HG03442 (cell line): ENCODE measurements at regions not wholly inside any gene's neighbourhood (a gene's known extent, or its start where the extent isn't known, plus 50 kb on each side); places are given as distances from the start of the nearest gene placed in this dataset.
"Not testable (repeated sequence)": the region's sequence is repeated elsewhere in the genome, so short reads cannot be mapped to it uniquely, and the experiment has no call there.

Source experiments
- ATAC-seq: cut with Tn5 transposase; IDR thresholded peaks from one replicate; pipeline ENCODE4 v1.9.1; 2021; ENCODE audit warnings: mild to moderate bottlenecking, moderate library complexity; ENCODE audit not compliant: unreplicated experiment

DNA sequence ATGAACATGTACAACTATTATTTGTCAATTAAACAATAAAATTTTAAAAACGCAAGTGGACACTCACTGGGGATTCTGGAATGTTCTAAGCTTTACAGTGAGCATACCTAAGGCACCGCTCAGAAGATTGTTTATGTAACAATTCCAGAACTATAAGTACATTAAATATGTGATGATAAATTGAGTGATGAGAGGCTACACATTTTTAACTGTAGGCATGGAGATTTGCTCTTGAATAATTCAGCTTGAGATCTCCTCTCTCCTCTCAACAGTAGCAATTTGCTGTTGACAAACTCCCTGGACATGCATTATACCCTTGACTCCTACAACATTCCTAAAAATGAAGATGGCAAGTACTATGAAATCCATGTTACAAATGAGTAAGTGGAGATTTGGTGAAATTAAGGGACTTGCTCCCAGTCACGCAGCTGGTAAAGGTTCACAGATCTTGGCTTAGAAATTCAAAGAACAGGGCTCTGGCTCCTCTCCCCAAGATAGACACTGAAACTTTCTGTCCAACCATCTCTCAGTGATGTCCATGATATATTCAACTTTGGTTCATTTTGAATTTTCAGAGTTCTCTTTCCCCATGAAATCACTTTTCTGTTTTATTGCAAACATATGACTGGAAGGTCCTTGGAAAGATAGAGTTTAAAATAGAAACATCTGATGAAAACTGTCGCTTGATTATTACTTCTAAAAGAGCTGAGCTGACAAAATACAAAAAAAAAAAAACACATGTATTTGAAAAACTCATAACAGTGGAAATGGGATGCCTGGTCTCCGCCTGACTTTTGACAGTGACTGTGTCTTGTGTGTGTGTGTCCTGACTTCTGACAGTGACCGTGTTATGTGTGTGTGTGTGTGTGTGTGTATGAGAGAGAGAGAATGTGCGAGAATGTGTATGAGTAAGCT, 488.3 kb downstream of the TNS3 start:
- no peak for ATAC-seq

DNA sequence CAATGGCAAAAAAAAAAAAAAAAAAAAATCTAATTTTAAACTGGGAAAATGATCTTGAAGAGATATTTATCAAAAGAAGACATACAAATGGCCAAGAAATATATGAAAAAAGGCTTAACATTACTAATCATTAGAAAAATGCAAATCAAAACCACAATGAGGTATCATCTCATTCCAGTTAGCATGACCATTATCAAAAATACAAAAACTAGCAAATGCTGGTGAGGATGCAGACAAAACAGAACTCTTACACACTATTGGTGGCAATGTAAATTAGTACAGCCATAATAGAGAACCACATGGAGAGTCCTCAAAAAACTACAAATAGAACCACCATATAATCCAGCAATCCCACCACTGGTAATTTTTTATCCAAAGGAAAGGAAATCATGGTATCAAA, 489.6 kb downstream of the TNS3 start:
- ATAC-seq, result no peak

DNA sequence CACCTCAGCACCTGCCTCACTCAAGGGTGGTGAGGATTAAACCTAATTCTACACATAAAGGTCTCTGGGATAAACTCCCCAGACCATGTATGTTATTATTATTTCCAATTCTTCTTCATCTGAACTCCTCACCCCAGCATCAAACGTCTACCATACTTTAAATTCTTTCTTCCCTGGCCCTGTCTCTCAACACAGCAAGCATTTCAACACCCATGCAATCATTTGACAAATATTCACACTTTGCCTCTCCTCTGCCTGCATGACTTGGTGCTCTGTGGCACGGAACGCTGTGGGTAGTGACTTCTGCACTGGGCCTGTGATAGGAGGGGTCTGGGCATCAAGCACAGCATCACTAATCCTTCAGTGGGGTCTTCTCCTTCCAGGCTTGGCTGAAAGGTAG, 490.8 kb downstream of the TNS3 start:
- no peak for ATAC-seq

DNA sequence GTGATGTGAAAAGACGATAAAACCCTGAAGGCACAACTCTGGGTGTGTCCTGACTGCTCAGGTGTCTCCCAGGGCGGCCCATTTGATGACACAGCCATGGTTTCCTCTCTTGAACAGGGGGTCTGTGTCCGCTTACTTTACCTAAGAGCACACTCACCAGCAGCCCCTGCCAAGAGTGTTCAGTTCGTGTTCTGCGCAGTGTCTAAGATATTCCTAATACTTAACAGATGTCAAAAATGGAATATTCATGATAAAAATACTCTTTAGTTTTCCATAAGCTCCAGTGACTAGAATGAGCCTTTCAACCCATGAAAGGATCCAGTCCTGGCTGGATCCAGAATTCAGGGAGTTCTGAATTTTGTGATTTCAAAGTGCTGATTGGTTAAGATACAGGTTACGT, 492.4 kb downstream of the TNS3 start:
- ATAC-seq, result no peak

DNA sequence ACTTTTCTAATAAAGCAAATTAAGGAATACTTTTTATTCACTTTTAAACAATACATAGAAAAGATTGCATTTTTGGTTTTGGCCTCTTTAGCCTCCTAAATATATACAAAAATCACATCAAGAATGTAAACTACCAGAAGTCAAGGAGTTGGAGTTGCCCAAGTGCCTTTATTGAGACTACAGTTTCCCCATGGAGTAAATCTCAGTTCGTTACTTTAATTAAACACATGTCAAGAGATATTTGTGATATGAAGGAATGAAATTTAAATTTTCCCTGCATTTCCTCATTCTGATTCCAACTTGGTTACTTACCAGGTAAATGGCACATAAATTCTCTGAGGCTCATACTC, 492.9 kb downstream of the TNS3 start:
- ATAC-seq, result no peak

DNA sequence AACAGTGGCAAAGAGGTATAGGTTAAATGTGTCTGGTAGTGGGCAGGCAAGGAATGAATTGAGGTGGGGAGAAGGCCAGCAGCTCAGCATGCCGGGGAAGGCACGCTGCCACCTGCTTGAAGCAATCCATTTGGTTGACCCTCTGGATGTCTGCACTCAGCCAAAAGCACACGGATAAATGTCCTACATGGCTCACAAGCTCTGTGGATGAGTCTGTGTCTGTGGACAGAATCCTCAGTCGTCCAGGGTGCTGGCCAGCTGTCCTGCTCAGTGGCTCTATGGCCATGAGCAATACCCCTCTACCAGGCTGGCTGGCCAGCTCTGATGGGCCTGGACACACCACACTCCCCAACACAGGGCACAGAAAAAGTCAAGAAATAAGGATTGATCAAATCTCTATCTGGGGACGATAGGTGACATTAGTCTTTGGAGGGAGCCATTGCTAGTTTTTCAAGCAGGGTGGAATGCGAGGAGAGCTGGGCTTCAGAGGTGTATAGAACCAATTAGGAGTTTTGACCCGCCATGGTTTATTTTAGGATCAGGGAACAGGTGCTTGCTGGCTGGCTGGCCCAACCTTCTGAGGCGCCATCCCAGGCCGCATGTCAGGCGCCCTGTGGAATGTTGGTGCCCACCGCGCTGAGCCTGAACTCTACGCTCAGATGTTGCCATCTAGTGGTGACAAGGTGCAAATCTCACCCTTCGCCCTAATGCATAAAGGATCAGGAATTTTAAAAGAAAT, 493.4 kb downstream of the TNS3 start:
- ATAC-seq, result peak; percentile 77

DNA sequence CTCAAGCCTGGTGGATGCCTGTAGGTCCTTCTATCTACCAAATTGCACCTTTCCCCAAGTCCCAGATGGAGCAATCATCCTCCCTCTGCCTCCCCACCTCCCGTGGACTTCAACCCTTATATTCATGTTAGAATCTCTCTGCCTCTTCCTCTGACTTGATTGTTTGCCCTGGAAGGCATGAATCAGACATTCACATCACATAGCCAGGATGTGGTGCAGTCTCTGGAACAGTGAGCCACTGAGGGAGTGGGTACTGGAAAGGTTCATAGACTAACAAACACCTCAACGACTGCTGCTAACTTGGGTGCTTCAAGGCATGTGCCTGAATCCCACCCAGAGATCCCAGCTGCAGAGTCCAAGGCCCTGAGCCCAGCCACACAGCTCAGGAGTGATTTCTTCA, 494.0 kb downstream of the TNS3 start:
- ATAC-seq, result no peak

DNA sequence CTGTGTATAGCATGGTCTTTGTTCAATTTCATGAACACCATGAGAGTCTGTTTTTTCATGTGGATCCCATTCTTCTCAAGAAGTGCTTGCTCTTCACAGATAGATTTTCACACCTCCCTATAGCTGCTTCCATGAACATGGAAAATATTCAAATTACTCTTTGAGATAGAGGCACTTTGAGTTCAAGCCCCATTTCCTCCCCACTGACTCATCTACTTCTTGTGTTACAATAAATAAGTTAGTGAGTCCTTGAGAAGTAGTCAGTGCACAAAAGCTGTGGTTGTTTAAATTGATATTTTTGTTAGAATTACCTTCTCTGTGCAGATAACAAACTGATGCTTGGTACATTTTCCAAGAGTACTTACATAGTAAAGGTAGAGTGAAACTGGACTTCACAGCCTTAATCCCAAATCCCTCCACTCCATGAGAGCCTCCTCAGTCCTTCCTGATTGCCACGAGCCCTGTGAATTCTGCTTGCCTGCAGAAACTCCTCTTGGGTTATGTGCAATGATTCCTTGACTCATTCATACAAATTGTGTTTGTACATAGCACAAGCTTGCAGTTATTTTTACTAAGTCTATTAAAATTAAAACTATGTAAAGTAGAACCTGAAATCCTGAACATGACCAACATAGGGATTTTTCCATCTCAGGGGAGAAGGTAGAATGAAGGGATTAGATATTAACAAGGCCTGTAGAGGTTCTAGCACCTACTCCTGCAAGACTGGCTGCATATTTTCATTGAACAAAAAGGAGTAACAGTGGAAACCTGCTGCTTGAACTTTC, 496.2 kb downstream of the TNS3 start:
- ATAC-seq, result no peak

DNA sequence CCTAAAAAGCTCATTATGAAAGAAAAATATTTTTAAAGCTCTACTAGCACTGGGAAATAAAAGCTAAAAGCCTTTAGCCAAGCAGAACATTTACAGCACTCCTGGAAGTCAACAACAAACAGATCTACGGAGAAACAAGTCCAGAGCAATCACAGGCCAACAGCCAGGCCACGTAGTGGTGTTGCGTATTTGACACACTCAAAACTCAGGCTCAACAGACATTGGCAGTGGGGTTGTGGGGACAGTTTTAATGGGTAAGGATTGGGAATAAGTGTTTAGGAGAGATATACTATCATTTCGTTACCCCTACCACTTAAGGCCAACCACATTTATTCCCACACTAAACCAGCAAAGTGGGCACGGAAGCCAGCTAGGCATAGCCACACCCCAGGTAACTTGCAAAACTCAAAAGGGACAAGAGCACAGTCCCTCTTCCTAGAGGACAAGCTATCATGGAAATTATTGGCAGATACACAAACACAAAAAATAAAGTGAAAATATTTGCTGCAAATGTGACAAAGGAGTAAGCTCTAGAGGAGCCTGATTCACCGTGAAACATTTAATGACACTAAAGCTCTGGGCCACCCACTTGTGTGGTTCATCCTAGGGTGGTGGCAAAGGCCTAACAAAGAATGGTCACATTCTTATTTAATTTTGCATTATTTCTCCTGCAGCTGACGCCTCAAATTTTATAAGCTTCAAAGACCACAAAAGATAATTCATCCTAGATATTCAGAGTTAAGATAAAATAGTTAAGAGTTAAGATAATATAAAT, 498.2 kb downstream of the TNS3 start:
- no peak for ATAC-seq

DNA sequence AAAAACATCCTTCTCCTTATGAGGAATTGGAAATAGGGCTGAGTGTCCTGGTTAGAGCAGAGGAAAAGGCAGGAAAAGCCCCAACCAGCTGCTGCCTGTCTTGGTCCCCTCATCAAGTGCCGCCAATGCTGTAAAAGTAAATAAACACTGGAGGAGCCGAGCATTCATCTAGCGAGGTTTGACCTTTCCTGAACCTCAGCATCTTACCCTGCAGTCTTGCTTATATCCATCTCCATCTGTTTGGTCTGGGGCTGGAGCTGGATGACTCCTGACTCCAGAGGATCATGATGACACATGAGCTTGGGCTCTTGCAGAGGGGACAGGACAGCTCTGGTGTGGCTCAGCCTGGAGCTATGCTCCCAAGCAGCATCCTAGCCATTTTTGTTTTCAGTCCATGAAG, 501.1 kb downstream of the TNS3 start:
- no peak for ATAC-seq

DNA sequence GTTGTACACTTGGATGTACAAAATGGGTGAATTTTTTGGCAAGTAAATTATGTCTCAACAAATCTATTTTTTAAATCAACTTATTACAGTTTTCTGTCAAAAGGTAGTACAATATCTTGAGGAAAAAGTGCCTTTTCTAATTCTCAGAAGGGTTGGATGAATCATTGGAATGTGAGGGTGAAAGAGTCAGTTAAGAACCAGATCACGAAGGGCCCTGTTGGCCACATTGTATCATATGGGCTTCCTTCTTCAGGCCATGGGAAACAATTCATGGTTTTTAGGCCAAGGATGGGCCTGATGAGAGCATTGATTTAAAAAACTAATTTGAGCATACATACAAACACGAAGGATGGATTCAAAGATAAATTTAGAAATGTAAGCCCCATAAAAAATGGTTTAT, 503.7 kb downstream of the TNS3 start:
- no peak for ATAC-seq

DNA sequence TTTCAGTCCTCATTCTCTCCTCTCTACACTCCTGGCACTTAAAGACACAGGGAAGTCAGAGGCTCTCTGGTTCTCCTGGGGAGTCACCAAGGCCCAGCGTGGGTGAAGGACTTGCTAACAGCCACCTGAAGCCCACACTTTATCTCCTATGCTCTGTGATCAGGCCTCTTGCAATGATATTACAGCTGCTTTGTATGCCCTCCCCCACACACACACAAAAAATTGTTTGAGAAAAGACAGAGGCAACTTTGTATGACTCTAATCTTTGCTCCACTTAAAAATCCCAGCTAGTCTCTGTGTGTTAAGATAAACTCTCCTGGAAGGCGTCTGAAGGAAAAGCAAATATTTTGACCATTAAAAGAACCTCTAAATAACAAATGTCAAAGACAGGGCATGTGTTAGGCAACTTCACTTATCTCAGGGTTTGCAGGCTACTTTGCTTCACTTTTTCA, 507.2 kb downstream of the TNS3 start:
- no peak for ATAC-seq

DNA sequence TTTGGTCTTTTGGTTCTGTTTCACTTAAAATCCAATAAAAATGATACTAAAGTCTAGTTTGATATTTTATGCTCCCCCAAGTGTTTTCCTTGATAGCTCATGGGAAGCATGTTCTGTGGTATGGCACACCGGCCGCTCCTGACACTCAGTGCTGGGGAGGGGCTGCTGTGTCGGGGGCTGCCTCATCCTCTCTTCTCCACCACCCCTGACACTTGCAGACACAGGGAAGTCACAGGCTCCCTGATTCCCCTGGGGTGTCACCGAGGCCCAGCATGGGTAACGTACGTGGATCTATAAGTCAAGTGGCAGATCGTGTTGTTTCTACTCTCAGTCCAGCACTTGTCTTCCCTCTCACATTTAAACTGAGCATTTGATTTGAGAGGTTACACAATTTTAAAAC, 508.6 kb downstream of the TNS3 start:
- no peak for ATAC-seq

DNA sequence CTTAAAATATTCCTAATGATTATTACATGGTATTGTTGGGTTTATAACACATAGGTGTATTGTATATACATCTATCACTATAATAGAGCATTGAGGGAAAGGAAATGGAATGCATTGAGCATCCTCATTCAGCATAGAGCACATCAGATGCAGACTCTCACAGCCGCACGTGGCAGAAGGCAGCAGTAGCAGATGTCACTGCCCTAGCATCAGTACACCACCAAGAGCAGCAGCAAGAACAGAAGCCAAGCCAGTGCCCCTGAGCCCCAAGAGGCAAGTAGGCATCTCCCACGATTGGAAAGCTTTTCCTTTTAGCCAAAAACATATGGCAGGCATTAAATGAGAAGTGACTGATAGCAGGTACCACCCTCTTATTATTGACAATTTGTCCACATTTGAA, 510.0 kb downstream of the TNS3 start:
- ATAC-seq, result no peak

DNA sequence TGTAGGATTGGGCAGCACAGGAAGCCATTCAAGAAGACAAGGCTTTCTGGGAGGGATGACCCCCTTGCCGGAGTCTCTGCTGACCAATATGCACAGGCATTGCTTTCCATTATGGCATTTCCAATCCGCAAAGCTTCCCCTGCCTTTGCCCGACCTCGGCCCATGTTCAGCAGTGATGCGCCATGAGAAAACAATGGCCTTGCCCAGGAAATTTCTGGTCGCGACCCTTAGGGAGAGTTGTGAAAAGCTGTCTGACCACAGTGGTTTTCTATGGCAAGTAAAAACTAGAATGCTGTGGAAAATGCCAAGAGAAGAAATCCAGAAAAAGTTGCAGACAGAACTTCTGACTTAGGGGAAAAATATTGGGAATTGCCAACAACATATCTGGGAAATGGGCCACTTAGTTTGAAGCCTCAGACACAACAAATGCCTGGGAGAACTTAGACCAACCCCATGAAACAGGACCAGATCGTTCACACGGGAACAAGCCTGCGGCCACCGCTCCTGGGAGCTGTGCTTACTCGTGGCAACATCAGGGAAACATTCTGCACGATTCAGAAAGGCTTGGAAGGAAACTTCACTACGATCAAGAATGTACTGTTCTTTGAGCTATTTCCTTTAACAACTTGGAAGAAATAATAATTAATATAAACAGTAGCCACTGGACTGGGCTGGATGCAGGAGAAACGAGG, 512.4 kb downstream of the TNS3 start:
- ATAC-seq, result no peak

DNA sequence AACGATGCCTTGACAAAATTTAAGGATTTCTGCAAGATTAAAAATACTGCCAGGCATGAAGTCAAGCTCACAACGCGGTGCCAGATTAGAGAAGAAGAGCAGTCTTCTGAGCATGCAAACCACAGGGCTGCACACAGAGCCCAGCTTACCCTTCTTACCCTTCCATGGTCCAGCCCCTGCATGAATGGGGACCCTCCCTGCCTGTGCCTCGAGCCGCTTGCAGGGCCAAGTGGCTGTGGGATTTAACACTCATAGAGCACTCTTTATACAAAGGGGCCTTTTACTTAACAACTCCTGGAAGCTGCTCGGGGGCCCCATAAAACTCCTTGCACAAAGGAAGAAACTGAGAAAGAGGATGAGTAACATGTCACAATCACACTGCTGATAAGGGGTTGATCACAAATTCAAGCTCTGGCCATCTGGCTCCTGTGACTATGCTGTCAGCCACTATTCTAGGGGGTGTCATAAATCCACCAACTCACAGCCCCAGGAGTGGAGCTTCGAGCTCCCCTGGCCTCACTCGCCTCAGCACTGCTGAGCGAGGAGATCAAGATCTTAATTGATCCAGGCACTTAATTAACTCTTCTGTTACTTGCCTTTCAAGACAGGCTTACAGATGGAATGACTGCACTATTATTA, 514.8 kb downstream of the TNS3 start:
- no peak for ATAC-seq

DNA sequence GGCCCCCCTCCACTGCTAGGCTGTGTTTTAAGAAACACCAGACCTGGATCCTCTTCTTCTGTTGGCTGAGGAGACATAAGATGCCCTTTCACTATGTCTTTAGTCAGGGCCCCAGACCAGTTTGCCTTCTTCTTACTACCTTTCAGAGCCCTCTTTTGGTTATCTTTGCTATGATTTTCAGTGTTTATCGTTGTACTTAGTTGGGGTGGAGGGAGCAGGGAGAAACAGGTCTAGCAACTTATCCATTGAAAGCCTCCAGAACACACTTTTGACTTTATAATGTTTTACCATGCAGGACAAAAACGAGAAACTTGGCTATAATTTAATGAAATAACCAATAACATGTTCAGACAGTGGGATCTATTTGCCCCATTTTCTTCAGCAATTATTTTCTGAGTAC, 525.2 kb downstream of the TNS3 start:
- no peak for ATAC-seq

DNA sequence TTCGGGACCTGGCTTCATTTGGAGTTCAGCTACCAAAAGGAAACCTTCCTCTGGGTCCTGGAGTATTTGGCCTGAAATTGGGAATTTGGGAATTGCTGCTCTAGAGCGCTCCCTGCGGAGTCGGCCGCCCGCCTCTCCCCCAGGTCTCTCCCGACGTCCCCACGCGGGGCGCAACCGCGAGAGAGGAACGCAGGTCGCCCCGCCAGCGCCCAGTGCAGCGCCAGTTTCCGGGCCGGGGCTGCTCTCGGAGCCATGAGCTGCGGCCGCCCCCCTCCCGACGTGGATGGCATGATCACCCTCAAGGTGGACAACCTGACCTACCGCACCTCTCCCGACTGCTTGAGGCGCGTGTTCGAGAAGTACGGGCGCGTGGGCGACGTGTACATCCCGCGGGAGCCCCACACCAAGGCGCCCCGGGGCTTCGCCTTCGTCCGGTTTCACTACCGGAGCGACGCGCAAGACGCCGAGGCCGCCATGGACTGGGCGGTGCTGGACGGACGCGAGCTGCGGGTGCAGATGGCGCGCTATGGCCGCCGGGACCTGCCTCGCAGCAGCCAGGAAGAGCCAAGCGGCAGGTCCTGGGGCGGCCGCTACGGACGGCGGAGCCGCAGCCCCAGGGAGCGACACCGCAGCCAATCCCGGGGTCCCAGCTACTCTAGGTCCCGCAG, 529.2 kb downstream of the TNS3 start:
- not testable (repeated sequence) for ATAC-seq

DNA sequence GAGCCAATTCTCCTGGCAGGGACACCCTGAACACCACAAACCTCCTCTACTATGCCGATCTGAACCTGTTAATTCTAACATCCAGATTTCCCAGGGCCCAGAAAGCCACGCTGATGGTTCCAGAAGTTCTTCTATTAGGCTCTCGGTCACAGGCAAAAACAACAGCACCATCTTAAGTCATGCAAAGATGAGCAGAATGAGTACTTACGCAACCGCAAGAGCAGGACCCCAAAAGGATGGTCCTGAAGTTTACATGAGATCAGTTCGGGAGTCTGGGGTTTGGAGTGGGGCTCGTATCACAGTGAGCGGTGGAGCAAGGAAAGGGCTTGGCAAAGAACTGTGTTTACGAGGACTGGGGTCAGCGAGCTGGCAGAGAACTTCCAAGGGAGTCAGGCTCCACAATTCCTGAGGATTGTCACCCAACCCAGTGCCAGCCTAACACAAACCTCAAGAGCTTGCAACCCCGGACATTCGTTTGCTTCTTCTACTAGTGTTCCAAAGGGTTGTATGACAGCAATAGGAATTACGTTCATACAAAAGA, 532.6 kb downstream of the TNS3 start:
- no peak for ATAC-seq
